Myocyte (in vitro differentiated cells): ENCODE measurements at regions not wholly inside any gene's neighbourhood (a gene's known extent, or its start where the extent isn't known, plus 50 kb on each side); places are given as distances from the start of the nearest gene placed in this dataset.
"Not testable (repeated sequence)": the region's sequence is repeated elsewhere in the genome, so short reads cannot be mapped to it uniquely, and the experiment has no call there.

ENCODE experiments used
- DNase-seq: peaks from one replicate; pipeline ENCODE4 v3.0.0-alpha.2; 2012; ENCODE audit warnings: low read depth

GRCh38 chr7:98771941-98772603 is 97.7 kb downstream of the TMEM130 start:
- DNase-seq = no peak

- no peak for DNase-seq
Observed at GRCh38 chr7:98774884-98775283, 94.9 kb downstream of the TMEM130 start.

GRCh38 chr7:98777051-98777450 is 92.8 kb downstream of the TMEM130 start:
- no peak for DNase-seq

- DNase-seq = no peak
Observed at GRCh38 chr7:98778421-98778820, 91.4 kb downstream of the TMEM130 start.

GRCh38 chr7:98779800-98780587 is 89.8 kb downstream of the TMEM130 start:
- DNase-seq = no peak

- no peak for DNase-seq
Observed at GRCh38 chr7:98784216-98784785, 85.5 kb downstream of the TMEM130 start.

GRCh38 chr7:98785929-98786571 is 83.8 kb downstream of the TMEM130 start:
- no peak for DNase-seq

- peak; percentile 93 for DNase-seq
Observed at GRCh38 chr7:98788966-98789365, 80.8 kb downstream of the TMEM130 start.

GRCh38 chr7:98794453-98794852 is 75.4 kb downstream of the TMEM130 start:
- not testable (repeated sequence) for DNase-seq

- DNase-seq = no peak
Observed at GRCh38 chr7:98795741-98796493, 73.9 kb downstream of the TMEM130 start.
